DMS53 treated with DMSO at 0.1 percent for 48 hours (cell line): ENCODE measurements at regions not wholly inside any gene's neighbourhood (a gene's known extent, or its start where the extent isn't known, plus 50 kb on each side); places are given as distances from the start of the nearest gene placed in this dataset.
A peak's percentile ranks its signal among the peaks of the same experiment; 100 is the strongest.

Source experiments
- DNase-seq: peaks from one replicate; lab custom pipeline; 2025; ENCODE audit not compliant: unreplicated experiment; lab: John Stamatoyannopoulos, UW

GRCh38 chr5:124252191-124252638, 494.2 kb downstream of the ZNF608 start:
- peak; percentile 65 for DNase-seq

GRCh38 chr5:124245276-124245675, 501.2 kb downstream of the ZNF608 start:
- no peak for DNase-seq

DNA sequence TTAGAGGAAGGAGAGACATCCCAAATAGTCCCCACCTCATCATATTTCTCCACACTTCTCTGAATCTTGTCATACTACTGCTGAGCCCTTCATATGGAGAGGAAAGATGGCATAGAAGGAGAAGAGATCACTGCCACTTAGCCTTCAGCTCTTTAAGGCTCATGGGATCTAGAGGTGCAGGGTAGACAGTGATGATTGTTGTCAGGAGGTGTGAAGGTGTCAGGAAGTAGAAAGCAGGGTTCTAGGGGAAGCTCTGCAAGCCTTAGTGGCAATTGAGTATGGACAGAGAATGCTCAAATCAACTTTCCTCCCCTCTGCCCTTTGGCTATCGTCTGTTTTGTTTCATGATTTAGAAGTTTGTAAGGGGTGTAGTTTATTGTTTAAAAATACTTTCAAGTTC, 505.7 kb downstream of the ZNF608 start:
- DNase-seq, result no peak

DNA sequence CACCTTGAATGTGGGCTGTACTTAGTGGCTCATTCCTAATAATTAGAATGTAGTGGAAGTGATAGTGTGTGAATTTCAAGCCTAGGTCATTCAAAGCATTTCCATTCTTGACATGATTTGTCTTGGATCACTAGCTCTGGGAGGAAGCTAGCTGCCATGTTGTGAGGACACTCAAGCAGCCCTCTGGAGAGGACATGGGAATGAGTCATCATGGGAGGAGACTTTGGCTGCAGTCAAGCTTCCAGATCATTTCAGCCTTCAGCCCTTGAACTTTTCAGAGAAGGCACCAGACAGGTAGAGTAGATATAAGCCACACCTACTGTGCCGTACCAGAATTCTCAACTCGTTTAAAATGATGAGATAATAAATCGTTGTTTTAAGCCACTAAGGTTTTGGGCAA, 506.9 kb downstream of the ZNF608 start:
- DNase-seq, result no peak

GRCh38 chr5:124238350-124238749, 508.1 kb downstream of the ZNF608 start:
- DNase-seq, result no peak

DNA sequence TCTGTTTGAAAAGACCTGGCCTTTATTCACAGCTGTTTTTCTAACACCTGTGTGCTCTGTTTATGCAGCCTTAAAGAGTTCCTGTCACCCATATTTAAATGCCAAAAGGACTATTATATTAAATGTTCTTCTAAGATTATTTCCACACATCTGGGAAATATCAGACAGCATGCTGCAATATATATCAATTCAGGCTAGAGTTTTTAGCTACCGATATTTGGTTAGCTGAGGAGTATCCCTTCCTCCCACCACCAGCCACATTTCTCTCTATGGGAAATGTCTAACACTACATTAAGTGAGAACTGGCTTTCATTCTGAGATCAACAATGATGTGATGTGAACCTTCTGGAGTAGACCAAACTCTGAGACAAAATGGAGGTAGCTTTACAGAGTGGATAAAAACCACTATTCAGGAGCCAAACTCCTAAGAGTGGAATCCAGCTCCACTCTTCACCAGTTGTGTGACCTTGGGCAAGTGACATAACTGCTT, 509.2 kb downstream of the ZNF608 start:
- no peak for DNase-seq

GRCh38 chr5:124236361-124237205, 509.9 kb downstream of the ZNF608 start:
- DNase-seq, result no peak

- no peak for DNase-seq
These were observed 510.9 kb downstream of the ZNF608 start for GRCh38 chr5:124235576-124235975.

GRCh38 chr5:124234770-124235562, 511.5 kb downstream of the ZNF608 start:
- DNase-seq, result no peak

GRCh38 chr5:124234022-124234769, 512.2 kb downstream of the ZNF608 start:
- DNase-seq, result no peak

DNA sequence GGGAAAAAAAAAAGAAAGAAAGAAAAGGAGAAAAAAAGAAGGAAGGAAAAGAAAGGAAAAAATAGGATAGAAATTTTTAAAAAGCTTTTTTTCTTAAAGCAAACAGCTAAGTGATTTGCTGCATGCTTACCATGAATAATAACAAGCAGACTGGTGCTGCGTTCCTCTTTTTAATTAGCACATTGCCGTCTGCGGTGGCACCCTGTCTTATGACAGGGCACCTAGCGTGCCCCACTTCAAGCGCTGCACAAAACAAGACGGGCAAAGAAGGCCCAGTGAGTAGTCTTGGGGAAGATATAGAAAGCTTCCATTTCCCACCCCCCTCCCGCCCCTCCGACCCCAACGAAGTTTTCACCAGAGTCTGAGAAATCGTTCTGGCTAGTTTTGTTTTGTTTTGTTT, 513.9 kb downstream of the ZNF608 start:
- no peak for DNase-seq

DNA sequence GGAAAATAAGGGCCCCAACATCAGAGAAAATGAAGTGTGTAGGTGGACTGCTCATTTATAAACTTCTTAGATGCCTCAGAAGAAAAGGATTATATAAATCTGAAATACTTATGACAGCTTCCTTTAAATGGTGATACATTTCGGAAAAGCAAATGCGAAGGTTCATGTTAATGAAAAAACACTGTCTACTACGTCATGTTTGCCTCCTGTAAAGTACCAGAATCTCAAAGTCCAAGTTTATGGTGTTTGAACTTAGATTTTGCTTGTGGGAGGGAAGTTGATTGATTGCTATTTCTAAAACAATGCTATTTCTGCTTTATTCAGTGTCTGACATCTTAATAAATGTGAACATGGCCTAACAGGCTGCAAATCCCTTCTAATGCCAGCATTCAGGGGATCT, 514.6 kb downstream of the ZNF608 start:
- no peak for DNase-seq

- DNase-seq, result no peak
These were observed 515.2 kb downstream of the ZNF608 start for GRCh38 chr5:124231230-124231629.

GRCh38 chr5:124230456-124230855, 516.0 kb downstream of the ZNF608 start:
- DNase-seq, result no peak

DNA sequence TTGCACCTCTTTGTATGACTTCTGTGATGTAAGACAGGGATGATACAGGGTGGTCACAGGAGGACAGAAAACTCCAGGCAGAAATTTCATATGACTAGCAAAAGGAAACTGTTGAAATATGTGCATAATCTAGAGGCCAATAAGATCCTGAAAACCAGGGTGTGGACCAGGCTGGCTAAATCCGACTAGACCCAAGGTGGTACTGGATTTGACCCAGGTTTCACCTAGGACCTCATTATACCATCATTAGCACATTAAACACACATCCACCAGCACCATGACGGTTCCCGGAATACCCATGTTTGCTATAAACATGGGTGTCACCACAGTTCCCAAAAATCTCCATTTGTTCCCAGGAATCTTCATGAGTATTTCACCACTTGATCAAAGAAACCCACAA, 517.1 kb downstream of the ZNF608 start:
- no peak for DNase-seq

- no peak for DNase-seq
These were observed 518.5 kb downstream of the ZNF608 start for GRCh38 chr5:124227914-124228313.

- no peak for DNase-seq
These were observed 526.0 kb downstream of the ZNF608 start for GRCh38 chr5:124220418-124220817.

DNA sequence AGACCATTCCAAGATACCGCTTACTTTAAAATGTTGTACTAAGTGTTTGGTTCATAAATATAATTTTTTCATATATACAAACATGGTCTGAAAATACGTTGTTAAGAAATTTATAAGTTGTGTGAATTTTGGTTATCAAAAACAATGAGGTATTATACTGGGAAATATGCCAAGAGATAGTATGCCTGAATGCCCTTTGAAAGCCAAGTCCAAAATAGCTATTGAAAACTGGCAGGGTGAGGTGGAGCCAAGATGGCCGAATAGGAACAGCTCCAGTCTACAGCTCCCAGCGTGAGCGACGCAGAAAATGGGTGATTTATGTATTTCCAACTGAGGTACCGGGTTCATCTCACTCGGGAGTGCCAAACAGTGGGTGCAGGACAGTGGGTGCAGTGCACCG, 533.5 kb downstream of the ZNF608 start:
- no peak for DNase-seq

DNA sequence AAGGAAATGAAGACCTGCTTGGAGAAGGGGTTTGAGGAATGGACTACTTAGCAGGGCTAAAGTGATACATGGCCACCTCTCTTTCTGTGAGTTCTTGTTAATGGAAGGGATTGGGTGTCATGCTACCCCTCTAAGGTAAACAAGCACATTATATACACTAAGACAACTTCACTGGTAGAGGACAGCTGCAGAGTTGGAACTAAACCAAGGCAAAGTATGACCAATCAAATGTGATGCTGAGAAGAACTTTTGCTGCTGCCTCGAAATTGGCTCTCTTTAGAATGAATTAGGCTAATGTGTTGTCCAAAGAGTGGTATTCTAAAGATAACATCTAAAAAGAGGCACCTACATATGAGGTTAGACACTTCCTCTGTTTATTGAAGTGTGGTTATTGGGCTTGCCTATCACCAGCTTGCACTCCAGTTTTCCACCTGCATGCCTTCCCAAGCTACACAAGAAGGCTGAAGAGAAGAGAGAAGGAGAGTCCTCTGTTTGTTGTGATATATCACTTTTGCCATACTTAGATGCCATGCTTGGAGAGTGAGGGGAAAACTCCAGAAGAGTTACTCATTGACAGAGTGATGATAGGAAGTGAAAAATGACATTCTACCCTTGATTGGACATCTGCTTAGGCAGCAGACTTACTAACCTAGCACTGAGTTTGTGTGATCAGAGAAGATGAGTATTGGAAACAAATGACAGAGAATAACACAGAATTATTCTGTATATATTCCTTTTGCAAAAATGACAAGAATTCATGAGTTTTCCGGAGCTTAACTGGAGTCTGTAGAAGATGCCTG, 536.1 kb downstream of the ZNF608 start:
- DNase-seq, result no peak

DNA sequence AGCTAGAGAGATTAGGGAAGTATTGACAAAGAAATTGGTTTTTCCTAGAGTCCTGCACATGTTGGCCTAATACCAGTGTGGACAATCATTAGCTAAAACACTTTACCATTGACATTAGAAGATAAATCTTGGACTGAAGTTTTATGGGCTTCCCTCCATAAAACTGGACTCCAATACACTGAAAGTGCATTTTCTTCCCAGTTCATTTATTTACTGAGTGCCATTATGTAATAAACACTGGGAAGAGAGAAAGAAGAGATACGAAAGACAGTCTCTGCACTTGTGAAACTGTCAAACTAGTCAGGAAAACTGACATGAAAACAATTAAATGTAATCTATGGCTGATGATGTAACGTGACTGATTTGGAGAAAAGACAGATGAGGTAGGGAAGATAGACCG, 539.3 kb downstream of the ZNF608 start:
- no peak for DNase-seq

- no peak for DNase-seq
These were observed 539.9 kb downstream of the ZNF608 start for GRCh38 chr5:124206540-124206939.
